ENCODE measurements at regions not wholly inside any gene's neighbourhood (a gene's known extent, or its start where the extent isn't known, plus 50 kb on each side); places are given as distances from the start of the nearest gene placed in this dataset.

GRCh38 chr13:105341256-105341655, 1194.2 kb downstream of the EFNB2 start:
- TF ChIP-seq CTCF (IDR thresholded peaks at IDR 0.05; ENCODE audit: low read depth, low read length) (no peak), MYC (IDR thresholded peaks at IDR 0.05; ENCODE audit: low read depth, low read length) (no peak), POLR2A (IDR thresholded peaks at IDR 0.05; ENCODE audit: extremely low read depth, insufficient read length) (no peak)

Measured in NB4 (cell line).